HepG2 (cell line): ENCODE measurements at regions not wholly inside any gene's neighbourhood (a gene's known extent, or its start where the extent isn't known, plus 50 kb on each side); places are given as distances from the start of the nearest gene placed in this dataset.

Experiments
- AKNA ChIP-seq: sonication (generic); formaldehyde crosslinking; IDR thresholded peaks from 2 replicates; pipeline ENCODE4 v1.4.0; 2020; ENCODE audit warnings: missing genetic modification reagents, borderline replicate concordance
- CREB1 ChIP-seq, 2 experiments: fragments of 450-650 bp in 1 of 2; IDR thresholded peaks; 2 replicates each; pipeline ENCODE4 v1.6.1; 2016 to 2017; ENCODE audit warnings: control low read depth in 1 of 2, mild to moderate bottlenecking in 1 of 2, missing compliant biosample characterization in 1 of 2, missing genetic modification characterization in 1 of 2
- ELF4 ChIP-seq: sonication (generic); formaldehyde crosslinking; IDR thresholded peaks from 2 replicates; pipeline ENCODE4 v1.5.0; 2020; ENCODE audit warnings: missing genetic modification reagents, mild to moderate bottlenecking, moderate library complexity, borderline replicate concordance
- GATA4 ChIP-seq: sonication (generic); IDR thresholded peaks from 2 replicates; pipeline ENCODE4 v1.6.1; 2016; ENCODE audit warnings: antibody characterized with exemption, low read depth, borderline replicate concordance
- HOXA5 ChIP-seq: sonication (generic); formaldehyde crosslinking; IDR thresholded peaks from 2 replicates; pipeline ENCODE4 v1.4.0; 2020; ENCODE audit warnings: missing genetic modification reagents
- JUN ChIP-seq: sonication (generic); formaldehyde crosslinking; IDR thresholded peaks from 2 replicates; pipeline ENCODE4 v1.4.0; 2020; ENCODE audit warnings: mild to moderate bottlenecking, missing genetic modification reagents
- KLF6 ChIP-seq: IDR thresholded peaks from 2 replicates; pipeline ENCODE4 v1.8.0; 2016; ENCODE audit warnings: missing biosample characterization, missing genetic modification reagents
- LBX2 ChIP-seq: sonication (generic); formaldehyde crosslinking; IDR thresholded peaks from 2 replicates; pipeline ENCODE4 v1.5.0; 2020; ENCODE audit warnings: missing genetic modification reagents, mild to moderate bottlenecking, borderline replicate concordance
- PPARG ChIP-seq: conservative IDR thresholded peaks from 2 replicates; pipeline ENCODE4 v1.6.1; 2016; ENCODE audit warnings: missing biosample characterization, missing genetic modification reagents
- RBAK ChIP-seq: sonication (generic); formaldehyde crosslinking; IDR thresholded peaks from 2 replicates; pipeline ENCODE4 v1.5.1; 2020; ENCODE audit warnings: mild to moderate bottlenecking, missing genetic modification reagents
- RFX5 ChIP-seq: IDR thresholded peaks from 2 replicates; pipeline ENCODE4 v1.6.1; 2011; ENCODE audit warnings: low read depth, low read length, improper control_type of control experiment
- ZFP90 ChIP-seq: sonication (generic); formaldehyde crosslinking; IDR thresholded peaks from 2 replicates; pipeline ENCODE4 v1.8.0; 2022; ENCODE audit warnings: missing genetic modification reagents, mild to moderate bottlenecking, inconsistent platforms, borderline replicate concordance
- ZNF512 ChIP-seq: sonication (generic); formaldehyde crosslinking; IDR thresholded peaks from 2 replicates; pipeline ENCODE4 v1.4.0; 2020; ENCODE audit warnings: mild to moderate bottlenecking, missing genetic modification reagents
- ZNF543 ChIP-seq: sonication (generic); formaldehyde crosslinking; IDR thresholded peaks from 2 replicates; pipeline ENCODE4 v1.4.0; 2020; ENCODE audit warnings: mild to moderate bottlenecking, missing genetic modification reagents
- ZNF629 ChIP-seq: sonication (generic); formaldehyde crosslinking; conservative IDR thresholded peaks from 2 replicates; pipeline ENCODE4 v1.5.0; 2020; ENCODE audit warnings: missing genetic modification reagents
- ZNF761 ChIP-seq: sonication (generic); formaldehyde crosslinking; conservative IDR thresholded peaks from 2 replicates; pipeline ENCODE4 v1.4.0; 2020; ENCODE audit warnings: mild to moderate bottlenecking, missing genetic modification reagents
- ZNF768 ChIP-seq: sonication (generic); formaldehyde crosslinking; IDR thresholded peaks from 2 replicates; pipeline ENCODE4 v1.4.0; 2020; ENCODE audit warnings: missing genetic modification reagents
- ZNF839 ChIP-seq: sonication (generic); formaldehyde crosslinking; IDR thresholded peaks from 2 replicates; pipeline ENCODE4 v1.4.0; 2020; ENCODE audit warnings: missing genetic modification reagents, mild to moderate bottlenecking, borderline replicate concordance
- TF ChIP-seq, protein P1 (sequence below): sonication (generic); formaldehyde crosslinking; IDR thresholded peaks from 2 replicates; pipeline ENCODE4 v1.9.0; 2021; ENCODE audit warnings: missing genetic modification reagents, mild to moderate bottlenecking, borderline replicate concordance

DNA sequence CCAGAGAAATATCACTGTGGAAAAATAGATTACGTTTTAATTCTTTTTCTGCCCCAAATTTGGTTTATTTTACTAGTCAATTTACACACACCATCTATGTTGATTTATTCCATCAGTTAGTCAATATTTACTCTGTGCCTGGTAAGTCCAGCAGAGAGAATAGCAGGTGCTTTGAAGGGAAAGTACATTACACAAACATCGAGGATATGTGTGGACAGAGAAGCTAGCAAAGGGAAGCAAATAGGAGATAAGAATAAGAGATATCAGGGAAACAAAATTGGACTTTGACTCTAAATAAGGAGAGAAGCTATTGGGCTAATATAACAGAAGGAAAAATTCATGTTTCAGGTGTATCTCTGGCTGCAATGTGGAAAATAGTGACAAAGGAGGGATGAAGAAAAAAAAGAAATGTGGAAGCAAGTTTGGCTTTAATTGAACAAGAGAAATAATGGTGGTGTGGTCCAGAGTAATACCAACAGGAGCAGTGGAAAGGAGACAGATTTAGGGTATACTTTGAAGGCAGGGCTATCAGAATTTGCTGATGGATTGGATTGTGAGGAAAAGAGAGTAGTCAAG, 587.7 kb upstream of the CDH6 start (continued):
- no peak for TF ChIP-seq AKNA (CRISPR knock-in tag)
- TF ChIP-seq ZFP90 (CRISPR knock-in tag): no peak
- TF ChIP-seq ELF4: no peak
- peak; percentile 66 for TF ChIP-seq PPARG (CRISPR knock-in tag)
- TF ChIP-seq HOXA5 (CRISPR knock-in tag): no peak
- TF ChIP-seq GATA4: peak; percentile 99
- TF ChIP-seq CREB1 (IDR thresholded peaks at IDR 0.05): no peak
- TF ChIP-seq CREB1 (CRISPR knock-in tag; IDR thresholded peaks at IDR 0.05): peak; percentile 79
- TF ChIP-seq LBX2: no peak
- no peak for TF ChIP-seq ZNF512 (CRISPR knock-in tag)
- TF ChIP-seq JUN (CRISPR knock-in tag): no peak
- TF ChIP-seq ZNF761 (CRISPR knock-in tag): no peak
- peak; percentile 56; the same call in 1 of the 2 replicates for TF ChIP-seq KLF6
- peak; percentile 18; the same call in 1 of the 2 replicates for TF ChIP-seq ZNF629 (CRISPR knock-in tag)
- TF ChIP-seq RFX5: no peak
- no peak for TF ChIP-seq ZNF768 (CRISPR knock-in tag)
- TF ChIP-seq ZNF839 (CRISPR knock-in tag): no peak
- no peak for TF ChIP-seq RBAK (CRISPR knock-in tag)
- TF ChIP-seq ZNF543: no peak
- TF ChIP-seq, protein P1, sequence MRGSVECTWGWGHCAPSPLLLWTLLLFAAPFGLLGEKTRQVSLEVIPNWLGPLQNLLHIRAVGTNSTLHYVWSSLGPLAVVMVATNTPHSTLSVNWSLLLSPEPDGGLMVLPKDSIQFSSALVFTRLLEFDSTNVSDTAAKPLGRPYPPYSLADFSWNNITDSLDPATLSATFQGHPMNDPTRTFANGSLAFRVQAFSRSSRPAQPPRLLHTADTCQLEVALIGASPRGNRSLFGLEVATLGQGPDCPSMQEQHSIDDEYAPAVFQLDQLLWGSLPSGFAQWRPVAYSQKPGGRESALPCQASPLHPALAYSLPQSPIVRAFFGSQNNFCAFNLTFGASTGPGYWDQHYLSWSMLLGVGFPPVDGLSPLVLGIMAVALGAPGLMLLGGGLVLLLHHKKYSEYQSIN (CRISPR knock-in tag): no peak
